ENCODE measurements at regions not wholly inside any gene's neighbourhood (a gene's known extent, or its start where the extent isn't known, plus 50 kb on each side); places are given as distances from the start of the nearest gene placed in this dataset.
"Not testable (repeated sequence)": the region's sequence is repeated elsewhere in the genome, so short reads cannot be mapped to it uniquely, and the experiment has no call there.

DNA sequence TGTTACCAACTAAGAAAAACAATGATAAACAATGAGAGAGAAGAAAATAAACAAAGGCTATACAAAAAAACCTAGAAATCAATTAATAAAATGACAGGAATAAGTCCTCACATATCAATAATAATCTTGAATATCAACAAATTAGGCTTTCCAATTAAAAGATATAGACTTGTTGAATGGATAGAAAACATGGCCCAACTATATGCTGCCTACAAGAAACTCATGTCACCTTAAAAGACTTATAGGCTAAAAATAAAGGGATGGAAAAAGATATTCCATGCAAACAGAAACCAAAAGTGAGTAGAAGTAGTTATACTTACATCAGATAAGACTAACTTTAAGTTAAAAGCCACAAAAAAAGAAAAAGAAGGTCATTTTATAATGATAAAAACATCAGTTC is 183.9 kb downstream of the MYRFL start:
- H2BK120ac ChIP-seq (ENCODE audit: low read depth, low read length) = no peak overlapping the region
- H3K79me1 ChIP-seq (replicated peaks; ENCODE audit: low read length, poor library complexity, severe bottlenecking) = no peaks in the 10 kb centered on the region
- H3K36me3 ChIP-seq (ENCODE audit: control insufficient read depth in 1 of 2, insufficient read depth in 2 of 2, low read depth in 1 of 2, low read length in 2 of 2) = no peaks in the 10 kb centered on the region
- H2BK15ac ChIP-seq (ENCODE audit: low read depth, poor library complexity, severe bottlenecking) = no peak overlapping the region
- H2BK5ac ChIP-seq (ENCODE audit: low read depth, low read length, poor library complexity, severe bottlenecking) = no peak overlapping the region
- H3K4ac ChIP-seq (ENCODE audit: low read depth in 1 of 2, low read length in 2 of 2) = no peak overlapping the region
- H3K27me3 ChIP-seq (ENCODE audit: control insufficient read depth in 1 of 2, insufficient read depth in 1 of 2, low read length in 2 of 2) = no peaks in the 10 kb centered on the region
- no peak overlapping the region for H2AFZ ChIP-seq (ENCODE audit: low read depth, low read length)
- no peak overlapping the region for H3K23ac ChIP-seq (ENCODE audit: low read length in 2 of 2)
- DNase-seq = no peak
- H3K14ac ChIP-seq (ENCODE audit: low read length in 2 of 2) = no peak overlapping the region
- H3K4me3 ChIP-seq (ENCODE audit: insufficient read depth in 1 of 2, low read depth in 1 of 2, low read length in 2 of 2) = no peak overlapping the region
- H3K4me2 ChIP-seq (ENCODE audit: low read length, poor library complexity, severe bottlenecking) = no peak overlapping the region
- no peak overlapping the region for H2AK5ac ChIP-seq (ENCODE audit: low read length, severe bottlenecking)
- H3K18ac ChIP-seq (ENCODE audit: low read depth in 1 of 2, low read length in 2 of 2) = no peak overlapping the region
- no peaks in the 10 kb centered on the region for H3K4me1 ChIP-seq (ENCODE audit: control insufficient read depth, insufficient read depth, low read depth, low read length)
- no peak overlapping the region for H4K8ac ChIP-seq (ENCODE audit: low read length)
- no peak overlapping the region for H3K9ac ChIP-seq (ENCODE audit: low read length)
- H3K9me3 ChIP-seq (ENCODE audit: control insufficient read depth, low read length) = peaks cover 31% of the 10 kb centered on the region
- H2BK12ac ChIP-seq (ENCODE audit: low read length in 2 of 2) = no peak overlapping the region
- H3K27ac ChIP-seq (ENCODE audit: low read length, poor library complexity, severe bottlenecking) = no peak overlapping the region
- no peak overlapping the region for H4K91ac ChIP-seq (ENCODE audit: low read length)

DNA sequence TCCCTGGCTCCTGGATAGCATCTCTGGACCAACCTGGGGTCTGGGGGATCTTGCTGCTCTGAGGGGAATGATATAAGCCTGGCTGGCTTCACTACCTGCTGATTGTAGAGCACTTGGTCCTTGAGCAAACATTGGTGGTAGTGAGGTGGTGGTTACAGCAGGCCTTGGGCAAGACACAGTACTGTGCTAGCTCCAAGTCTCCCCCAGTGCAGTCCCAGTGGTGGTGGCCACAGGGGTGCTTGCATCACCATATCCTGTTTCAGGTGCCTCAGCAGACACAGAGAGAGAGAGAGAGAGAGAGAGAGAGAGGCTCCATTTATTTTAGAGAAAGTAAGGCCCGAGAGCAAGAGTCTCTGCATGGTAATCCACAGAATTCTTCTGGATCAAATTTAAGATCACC is 186.3 kb downstream of the MYRFL start:
- Histone ChIP-seq H4K91ac (ENCODE audit: low read length) (no peak overlapping the region), H3K23ac (ENCODE audit: low read length in 2 of 2) (no peak overlapping the region), H2AK5ac (ENCODE audit: low read length, severe bottlenecking) (no peak overlapping the region), H2BK15ac (ENCODE audit: low read depth, poor library complexity, severe bottlenecking) (no peak overlapping the region), H2BK5ac (ENCODE audit: low read depth, low read length, poor library complexity, severe bottlenecking) (no peak overlapping the region), H2BK12ac (ENCODE audit: low read length in 2 of 2) (no peak overlapping the region), H3K79me1 (replicated peaks; ENCODE audit: low read length, poor library complexity, severe bottlenecking) (no peaks in the 10 kb centered on the region), H2AFZ (ENCODE audit: low read depth, low read length) (no peak overlapping the region), H3K9ac (ENCODE audit: low read length) (no peak overlapping the region), H3K4me2 (ENCODE audit: low read length, poor library complexity, severe bottlenecking) (no peak overlapping the region), H3K14ac (ENCODE audit: low read length in 2 of 2) (no peak overlapping the region), H3K4me3 (ENCODE audit: insufficient read depth in 1 of 2, low read depth in 1 of 2, low read length in 2 of 2) (no peak overlapping the region), H3K27ac (ENCODE audit: low read length, poor library complexity, severe bottlenecking) (no peak overlapping the region), H3K27me3 (ENCODE audit: control insufficient read depth in 1 of 2, insufficient read depth in 1 of 2, low read length in 2 of 2) (no peaks in the 10 kb centered on the region), H3K36me3 (ENCODE audit: control insufficient read depth in 1 of 2, insufficient read depth in 2 of 2, low read depth in 1 of 2, low read length in 2 of 2) (no peaks in the 10 kb centered on the region), H3K18ac (ENCODE audit: low read depth in 1 of 2, low read length in 2 of 2) (no peak overlapping the region), H2BK120ac (ENCODE audit: low read depth, low read length) (no peak overlapping the region), H3K4ac (ENCODE audit: low read depth in 1 of 2, low read length in 2 of 2) (no peak overlapping the region), H4K8ac (ENCODE audit: low read length) (no peak overlapping the region), H3K9me3 (ENCODE audit: control insufficient read depth, low read length) (peaks cover 31% of the 10 kb centered on the region), H3K4me1 (ENCODE audit: control insufficient read depth, insufficient read depth, low read depth, low read length) (no peaks in the 10 kb centered on the region)
- WGBS = 100% methylated on average over 1 of the region's 1 CpG
- DNase-seq = no peak

DNA sequence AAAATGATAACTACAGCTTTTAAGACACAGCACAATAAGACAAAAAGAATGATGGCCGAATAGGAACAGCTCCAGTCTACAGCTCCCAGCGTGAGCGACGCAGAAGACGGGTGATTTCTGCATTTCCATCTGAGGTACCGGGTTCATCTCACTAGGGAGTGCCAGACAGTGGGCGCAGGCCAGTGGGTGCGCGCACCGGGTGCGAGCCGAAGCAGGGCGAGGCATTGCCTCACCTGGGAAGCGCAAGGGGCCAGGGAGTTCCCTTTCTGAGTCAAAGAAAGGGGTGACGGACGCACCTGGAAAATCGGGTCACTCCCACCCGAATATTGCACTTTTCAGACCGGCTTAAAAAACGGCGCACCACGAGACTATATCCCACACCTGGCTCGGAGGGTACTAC is 188.0 kb downstream of the MYRFL start:
- 83% methylated on average over 13 of the region's 23 CpGs for WGBS

DNA sequence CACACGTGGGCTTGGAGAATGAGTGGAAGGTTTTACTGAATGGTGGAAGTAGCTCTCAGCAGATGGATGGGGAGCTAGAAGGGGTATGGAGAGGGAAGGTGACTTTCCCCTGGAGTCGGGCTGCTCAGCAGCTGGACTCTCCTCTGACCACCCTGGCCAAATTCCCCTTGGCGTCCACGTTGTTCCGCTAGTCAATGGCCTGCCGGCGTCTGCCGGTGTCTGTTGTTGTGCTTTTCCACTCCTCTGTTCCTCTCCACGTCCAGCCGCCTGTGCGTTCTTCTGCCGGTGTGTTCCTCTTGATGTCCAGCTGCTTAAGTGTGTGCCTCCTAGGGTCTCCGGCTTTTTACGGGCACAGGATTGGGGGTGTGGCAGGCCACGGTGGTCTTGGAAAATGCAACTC is 203.5 kb downstream of the MYRFL start:
- no peak overlapping the region for H3K18ac ChIP-seq (ENCODE audit: low read depth in 1 of 2, low read length in 2 of 2)

More for the DNA sequence above, 188.0 kb downstream of the MYRFL start:
- not testable (repeated sequence) for H3K79me1 ChIP-seq (replicated peaks; ENCODE audit: low read length, poor library complexity, severe bottlenecking); H2BK12ac ChIP-seq (ENCODE audit: low read length in 2 of 2); H3K23ac ChIP-seq (ENCODE audit: low read length in 2 of 2); H3K14ac ChIP-seq (ENCODE audit: low read length in 2 of 2); H3K36me3 ChIP-seq (ENCODE audit: control insufficient read depth in 1 of 2, insufficient read depth in 2 of 2, low read depth in 1 of 2, low read length in 2 of 2); H3K18ac ChIP-seq (ENCODE audit: low read depth in 1 of 2, low read length in 2 of 2); H3K27ac ChIP-seq (ENCODE audit: low read length, poor library complexity, severe bottlenecking); H2BK15ac ChIP-seq (ENCODE audit: low read depth, poor library complexity, severe bottlenecking); H3K9ac ChIP-seq (ENCODE audit: low read length); DNase-seq; H4K91ac ChIP-seq (ENCODE audit: low read length); H3K4me3 ChIP-seq (ENCODE audit: insufficient read depth in 1 of 2, low read depth in 1 of 2, low read length in 2 of 2); H2AFZ ChIP-seq (ENCODE audit: low read depth, low read length); H3K4me1 ChIP-seq (ENCODE audit: control insufficient read depth, insufficient read depth, low read depth, low read length); H4K8ac ChIP-seq (ENCODE audit: low read length); H3K27me3 ChIP-seq (ENCODE audit: control insufficient read depth in 1 of 2, insufficient read depth in 1 of 2, low read length in 2 of 2); H2BK5ac ChIP-seq (ENCODE audit: low read depth, low read length, poor library complexity, severe bottlenecking); H2BK120ac ChIP-seq (ENCODE audit: low read depth, low read length); H2AK5ac ChIP-seq (ENCODE audit: low read length, severe bottlenecking); H3K4ac ChIP-seq (ENCODE audit: low read depth in 1 of 2, low read length in 2 of 2); H3K4me2 ChIP-seq (ENCODE audit: low read length, poor library complexity, severe bottlenecking)
- peaks cover 27% of the 10 kb centered on the region for H3K9me3 ChIP-seq (ENCODE audit: control insufficient read depth, low read length)

More for the DNA sequence above, 203.5 kb downstream of the MYRFL start:
- no peak for DNase-seq
- H3K27me3 ChIP-seq (ENCODE audit: control insufficient read depth in 1 of 2, insufficient read depth in 1 of 2, low read length in 2 of 2) = no peaks in the 10 kb centered on the region
- H4K8ac ChIP-seq (ENCODE audit: low read length) = no peak overlapping the region
- no peak overlapping the region for H4K91ac ChIP-seq (ENCODE audit: low read length)
- WGBS = 92% methylated on average over 15 of the region's 15 CpGs
- no peak overlapping the region for H2AFZ ChIP-seq (ENCODE audit: low read depth, low read length)
- H3K9ac ChIP-seq (ENCODE audit: low read length) = no peak overlapping the region
- H3K14ac ChIP-seq (ENCODE audit: low read length in 2 of 2) = no peak overlapping the region
- no peak overlapping the region for H2AK5ac ChIP-seq (ENCODE audit: low read length, severe bottlenecking)
- no peaks in the 10 kb centered on the region for H3K36me3 ChIP-seq (ENCODE audit: control insufficient read depth in 1 of 2, insufficient read depth in 2 of 2, low read depth in 1 of 2, low read length in 2 of 2)
- H3K79me1 ChIP-seq (replicated peaks; ENCODE audit: low read length, poor library complexity, severe bottlenecking) = no peaks in the 10 kb centered on the region
- no peak overlapping the region for H3K4ac ChIP-seq (ENCODE audit: low read depth in 1 of 2, low read length in 2 of 2)
- no peak overlapping the region for H3K4me3 ChIP-seq (ENCODE audit: insufficient read depth in 1 of 2, low read depth in 1 of 2, low read length in 2 of 2)
- no peak overlapping the region for H2BK5ac ChIP-seq (ENCODE audit: low read depth, low read length, poor library complexity, severe bottlenecking)
- no peaks in the 10 kb centered on the region for H3K9me3 ChIP-seq (ENCODE audit: control insufficient read depth, low read length)
- no peak overlapping the region for H2BK120ac ChIP-seq (ENCODE audit: low read depth, low read length)
- no peaks in the 10 kb centered on the region for H3K4me1 ChIP-seq (ENCODE audit: control insufficient read depth, insufficient read depth, low read depth, low read length)
- H2BK12ac ChIP-seq (ENCODE audit: low read length in 2 of 2) = no peak overlapping the region
- no peak overlapping the region for H3K4me2 ChIP-seq (ENCODE audit: low read length, poor library complexity, severe bottlenecking)
- H2BK15ac ChIP-seq (ENCODE audit: low read depth, poor library complexity, severe bottlenecking) = no peak overlapping the region
- no peak overlapping the region for H3K23ac ChIP-seq (ENCODE audit: low read length in 2 of 2)
- H3K27ac ChIP-seq (ENCODE audit: low read length, poor library complexity, severe bottlenecking) = no peak overlapping the region

Data from mesenchymal stem cell (in vitro differentiated cells and primary cell).